ENCODE measurements at regions not wholly inside any gene's neighbourhood (a gene's known extent, or its start where the extent isn't known, plus 50 kb on each side); places are given as distances from the start of the nearest gene placed in this dataset.
A peak's percentile ranks its signal among the peaks of the same experiment; 100 is the strongest.

- ChIA-PET CTCF (interaction anchor here (2.2 kb wide), 1 partner anchor 68 kb away, joined by 6 read pairs; no protein-coding TSS in a partner anchor), POLR2A (ENCODE audit: low non-redundant PET) (interaction anchor here (0.7 kb wide), 1 partner anchor 532 kb away, joined by 3 read pairs; the partner anchor contains the start of gene TNRC6C)
- H3K27ac ChIP-seq = peak overlapping the region; percentile 98
- DNase-seq (ENCODE audit: low spot score) = no peak
- TF ChIP-seq CTCF (conservative IDR thresholded peaks at IDR 0.05; ENCODE audit: low read depth) = no peak
Measured at GRCh38 chr17:77426676-77427386, 286.1 kb downstream of the SEC14L1 start.

GRCh38 chr17:77427391-77427991 is 286.7 kb downstream of the SEC14L1 start:
- DNase-seq (ENCODE audit: low spot score) = peak; percentile 63
- CTCF ChIA-PET = interaction anchor here (0.6 to 2.2 kb wide), 3 partner anchors 67 to 702 kb away, joined by 4 to 6 read pairs (median 5); no protein-coding TSS in a partner anchor
- POLR2A ChIA-PET (ENCODE audit: low non-redundant PET) = interaction anchor here (0.7 to 0.9 kb wide), 2 partner anchors 9 to 531 kb away, joined by 3 to 4 read pairs; partner anchors contain the start of gene TNRC6C
- no peak for TF ChIP-seq CTCF (conservative IDR thresholded peaks at IDR 0.05; ENCODE audit: low read depth)
- H3K27ac ChIP-seq = peak overlapping the region; percentile 98

GRCh38 chr17:77428020-77428748 is 287.4 kb downstream of the SEC14L1 start:
- CTCF ChIA-PET = interaction anchor here (0.6 to 2.2 kb wide), 3 partner anchors 67 to 701 kb away, joined by 4 to 6 read pairs (median 5); no protein-coding TSS in a partner anchor
- DNase-seq (ENCODE audit: low spot score) = no peak

GRCh38 chr17:77428749-77429368 is 288.1 kb downstream of the SEC14L1 start:
- no peak for DNase-seq (ENCODE audit: low spot score)
- POLR2A ChIA-PET (ENCODE audit: low non-redundant PET) = no interaction called here
- peak overlapping the region; percentile 98 for H3K27ac ChIP-seq
- CTCF ChIA-PET = interaction anchor here (1.1 to 2.2 kb wide), 2 partner anchors 42 to 66 kb away, joined by 4 to 6 read pairs; no protein-coding TSS in a partner anchor
- TF ChIP-seq CTCF (conservative IDR thresholded peaks at IDR 0.05; ENCODE audit: low read depth) = no peak

More at GRCh38 chr17:77428020-77428748, 287.4 kb downstream of the SEC14L1 start:
- peak overlapping the region; percentile 98 for H3K27ac ChIP-seq
- no peak for TF ChIP-seq CTCF (conservative IDR thresholded peaks at IDR 0.05; ENCODE audit: low read depth)
- POLR2A ChIA-PET (ENCODE audit: low non-redundant PET) = interaction anchor here (0.5 to 0.9 kb wide), 2 partner anchors 10 to 165 kb away, joined by 4 to 5 read pairs; no protein-coding TSS in a partner anchor

- ChIA-PET CTCF (interaction anchor here (0.5 to 1.5 kb wide), 10 partner anchors 18 to 278 kb away, joined by 3 to 6 read pairs (median 4); no protein-coding TSS in a partner anchor), POLR2A (ENCODE audit: low non-redundant PET) (no interaction called here)
- no peak for DNase-seq (ENCODE audit: low spot score)
- H3K27ac ChIP-seq = peak overlapping the region; percentile 98
- TF ChIP-seq CTCF (conservative IDR thresholded peaks at IDR 0.05; ENCODE audit: low read depth) = no peak
Measured at GRCh38 chr17:77429369-77429968, 288.7 kb downstream of the SEC14L1 start.
